ENCODE measurements at regions not wholly inside any gene's neighbourhood (a gene's known extent, or its start where the extent isn't known, plus 50 kb on each side); places are given as distances from the start of the nearest gene placed in this dataset.
"Not testable (repeated sequence)": the region's sequence is repeated elsewhere in the genome, so short reads cannot be mapped to it uniquely, and the experiment has no call there.

- peak; percentile 73 for DNase-seq (ENCODE audit: low spot score)
These were observed 246.6 kb upstream of the PROK2 start for GRCh38 chr3:72031581-72031980.

- not testable (repeated sequence) for DNase-seq (ENCODE audit: low spot score)
These were observed 245.3 kb upstream of the PROK2 start for GRCh38 chr3:72030296-72030695.

GRCh38 chr3:72028726-72029125 is 243.8 kb upstream of the PROK2 start:
- DNase-seq (ENCODE audit: low spot score) = peak; percentile 32

- not testable (repeated sequence) for DNase-seq (ENCODE audit: low spot score)
These were observed 243.4 kb upstream of the PROK2 start for GRCh38 chr3:72028307-72028706.

- DNase-seq (ENCODE audit: low spot score) = not testable (repeated sequence)
These were observed 242.8 kb upstream of the PROK2 start for GRCh38 chr3:72027728-72028127.

GRCh38 chr3:72022027-72022426 is 237.1 kb upstream of the PROK2 start:
- no peak for DNase-seq (ENCODE audit: low spot score)

GRCh38 chr3:72021531-72021930 is 236.6 kb upstream of the PROK2 start:
- DNase-seq (ENCODE audit: low spot score) = no peak

- peak; percentile 18 for DNase-seq (ENCODE audit: low spot score)
These were observed 233.5 kb upstream of the PROK2 start for GRCh38 chr3:72018343-72018984.

- DNase-seq (ENCODE audit: low spot score) = no peak
These were observed 233.0 kb upstream of the PROK2 start for GRCh38 chr3:72017935-72018334.

- DNase-seq (ENCODE audit: low spot score) = no peak
These were observed 232.4 kb upstream of the PROK2 start for GRCh38 chr3:72017311-72017710.

- no peak for DNase-seq (ENCODE audit: low spot score)
These were observed 230.5 kb upstream of the PROK2 start for GRCh38 chr3:72015463-72015862.

- no peak for DNase-seq (ENCODE audit: low spot score)
These were observed 228.1 kb upstream of the PROK2 start for GRCh38 chr3:72013084-72013483.

GRCh38 chr3:72012363-72012762 is 227.4 kb upstream of the PROK2 start:
- DNase-seq (ENCODE audit: low spot score) = no peak

- peak; percentile 93 for DNase-seq (ENCODE audit: low spot score)
These were observed 226.5 kb upstream of the PROK2 start for GRCh38 chr3:72011485-72011884.

GRCh38 chr3:72009851-72010443 is 225.0 kb upstream of the PROK2 start:
- no peak for DNase-seq (ENCODE audit: low spot score)

- peak; percentile 16 for DNase-seq (ENCODE audit: low spot score)
These were observed 223.5 kb upstream of the PROK2 start for GRCh38 chr3:72008226-72008996.

- DNase-seq (ENCODE audit: low spot score) = no peak
These were observed 221.9 kb upstream of the PROK2 start for GRCh38 chr3:72006631-72007556.

- peak; percentile 79 for DNase-seq (ENCODE audit: low spot score)
These were observed 219.9 kb upstream of the PROK2 start for GRCh38 chr3:72004749-72005292.

GRCh38 chr3:72003936-72004335 is 219.0 kb upstream of the PROK2 start:
- DNase-seq (ENCODE audit: low spot score) = no peak

- DNase-seq (ENCODE audit: low spot score) = no peak
These were observed 216.8 kb upstream of the PROK2 start for GRCh38 chr3:72001758-72002157.

GRCh38 chr3:71998995-71999673 is 214.2 kb upstream of the PROK2 start:
- DNase-seq (ENCODE audit: low spot score) = peak; percentile 50
